ENCODE measurements at regions not wholly inside any gene's neighbourhood (a gene's known extent, or its start where the extent isn't known, plus 50 kb on each side); places are given as distances from the start of the nearest gene placed in this dataset.

DNA sequence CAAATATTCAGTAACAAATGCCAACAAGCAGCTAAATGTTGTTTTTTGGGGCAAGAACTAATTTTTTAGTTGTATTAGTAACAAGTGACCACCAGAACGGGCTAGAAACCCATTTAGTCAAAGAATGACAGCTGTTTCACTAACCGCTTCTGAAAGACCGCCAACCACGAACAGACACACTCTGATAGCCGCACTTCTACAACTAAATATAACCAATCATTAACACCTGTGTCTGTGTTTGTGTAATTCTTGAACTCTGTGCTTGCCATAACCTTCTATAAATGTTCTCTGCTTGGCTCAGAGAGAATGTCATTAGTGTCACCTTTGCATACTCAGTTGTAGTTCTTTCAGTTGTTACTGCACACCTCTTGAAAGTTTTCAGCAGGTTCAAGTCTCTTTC, 526.3 kb upstream of the LRRTM1 start:
- H3K27me3 ChIP-seq (replicated peaks; ENCODE audit: control insufficient read depth, insufficient read depth, low read length), result no peaks in the 10 kb centered on the region
- no peak for DNase-seq (ENCODE audit: low read depth)
- H3K4me1 ChIP-seq (ENCODE audit: control insufficient read depth, insufficient read depth, low read length), result no peaks in the 10 kb centered on the region
- H3K9ac ChIP-seq (ENCODE audit: low read length), result no peak overlapping the region
- no peaks in the 10 kb centered on the region for H3K9me3 ChIP-seq (ENCODE audit: control insufficient read depth, low read length)
- no peaks in the 10 kb centered on the region for H3K36me3 ChIP-seq (ENCODE audit: control insufficient read depth, insufficient read depth, low read length, severe bottlenecking)
- no peak overlapping the region for H3K4me3 ChIP-seq (ENCODE audit: low read length)

GRCh38 chr2:80822999-80823398, 518.4 kb upstream of the LRRTM1 start:
- Histone ChIP-seq H3K36me3 (ENCODE audit: control insufficient read depth, insufficient read depth, low read length, severe bottlenecking) (no peaks in the 10 kb centered on the region), H3K4me3 (ENCODE audit: low read length) (no peak overlapping the region), H3K9ac (ENCODE audit: low read length) (no peak overlapping the region), H3K4me1 (ENCODE audit: control insufficient read depth, insufficient read depth, low read length) (no peaks in the 10 kb centered on the region), H3K9me3 (ENCODE audit: control insufficient read depth, low read length) (peaks cover 4% of the 10 kb centered on the region), H3K27me3 (replicated peaks; ENCODE audit: control insufficient read depth, insufficient read depth, low read length) (no peaks in the 10 kb centered on the region)
- DNase-seq (ENCODE audit: low read depth), result no peak

DNA sequence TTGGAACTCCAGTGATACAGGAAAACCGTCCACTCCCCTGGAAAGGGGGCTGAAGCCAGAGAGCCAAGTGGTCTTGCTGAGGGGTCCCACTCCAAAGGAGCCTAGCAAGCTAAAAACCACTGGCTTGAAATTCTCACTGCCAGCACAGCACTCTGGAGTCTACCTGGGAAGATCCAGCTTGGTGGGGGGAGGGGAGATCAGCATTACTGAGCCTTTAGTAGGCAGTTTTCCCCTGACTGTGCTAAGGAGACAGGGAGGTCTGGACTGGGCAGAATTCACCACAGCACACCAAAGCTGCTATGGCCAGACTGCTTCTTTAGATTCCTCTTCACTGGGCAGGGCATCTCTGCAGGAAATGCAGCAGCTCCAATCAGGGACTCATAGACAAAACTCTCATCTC, 510.7 kb upstream of the LRRTM1 start:
- no peaks in the 10 kb centered on the region for H3K4me1 ChIP-seq (ENCODE audit: control insufficient read depth, insufficient read depth, low read length)
- no peak overlapping the region for H3K9ac ChIP-seq (ENCODE audit: low read length)
- H3K36me3 ChIP-seq (ENCODE audit: control insufficient read depth, insufficient read depth, low read length, severe bottlenecking), result no peaks in the 10 kb centered on the region
- peaks cover 2% of the 10 kb centered on the region for H3K9me3 ChIP-seq (ENCODE audit: control insufficient read depth, low read length)
- H3K4me3 ChIP-seq (ENCODE audit: low read length), result no peak overlapping the region
- H3K27me3 ChIP-seq (replicated peaks; ENCODE audit: control insufficient read depth, insufficient read depth, low read length), result no peaks in the 10 kb centered on the region
- no peak for DNase-seq (ENCODE audit: low read depth)

GRCh38 chr2:80786584-80786983, 482.0 kb upstream of the LRRTM1 start:
- Histone ChIP-seq H3K27me3 (replicated peaks; ENCODE audit: control insufficient read depth, insufficient read depth, low read length) (no peaks in the 10 kb centered on the region), H3K9ac (ENCODE audit: low read length) (no peak overlapping the region), H3K9me3 (ENCODE audit: control insufficient read depth, low read length) (peaks cover 10% of the 10 kb centered on the region), H3K4me3 (ENCODE audit: low read length) (no peak overlapping the region), H3K4me1 (ENCODE audit: control insufficient read depth, insufficient read depth, low read length) (no peaks in the 10 kb centered on the region), H3K36me3 (ENCODE audit: control insufficient read depth, insufficient read depth, low read length, severe bottlenecking) (no peaks in the 10 kb centered on the region)
- no peak for DNase-seq (ENCODE audit: low read depth)

DNA sequence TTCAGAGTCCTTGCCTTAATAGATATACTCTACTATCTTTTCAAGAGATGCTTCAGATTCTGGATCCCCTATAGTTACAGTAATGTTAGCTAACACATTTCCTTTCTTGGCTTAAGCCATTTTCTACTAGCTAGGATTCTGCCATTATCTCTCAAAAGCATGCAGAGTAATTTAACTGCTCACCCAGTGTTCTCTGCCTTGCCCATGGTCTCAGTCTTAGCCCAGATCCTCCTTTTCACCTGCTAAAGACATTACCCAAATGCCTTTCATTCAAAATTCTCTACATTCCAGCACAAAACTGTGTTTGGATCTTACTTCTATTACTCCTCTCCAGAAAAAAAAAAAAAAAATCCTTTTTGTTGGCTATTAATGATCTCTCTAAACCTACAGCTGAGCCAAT, 474.2 kb upstream of the LRRTM1 start:
- Histone ChIP-seq H3K4me1 (ENCODE audit: control insufficient read depth, insufficient read depth, low read length) (no peaks in the 10 kb centered on the region), H3K4me3 (ENCODE audit: low read length) (no peak overlapping the region), H3K27me3 (replicated peaks; ENCODE audit: control insufficient read depth, insufficient read depth, low read length) (no peaks in the 10 kb centered on the region), H3K36me3 (ENCODE audit: control insufficient read depth, insufficient read depth, low read length, severe bottlenecking) (no peaks in the 10 kb centered on the region), H3K9me3 (ENCODE audit: control insufficient read depth, low read length) (peaks cover 10% of the 10 kb centered on the region), H3K9ac (ENCODE audit: low read length) (no peak overlapping the region)
- DNase-seq (ENCODE audit: low read depth), result no peak

- no peak for DNase-seq (ENCODE audit: low read depth)
- Histone ChIP-seq H3K27me3 (replicated peaks; ENCODE audit: control insufficient read depth, insufficient read depth, low read length) (no peaks in the 10 kb centered on the region), H3K9me3 (ENCODE audit: control insufficient read depth, low read length) (no peaks in the 10 kb centered on the region), H3K9ac (ENCODE audit: low read length) (no peak overlapping the region), H3K4me3 (ENCODE audit: low read length) (no peak overlapping the region), H3K4me1 (ENCODE audit: control insufficient read depth, insufficient read depth, low read length) (no peaks in the 10 kb centered on the region), H3K36me3 (ENCODE audit: control insufficient read depth, insufficient read depth, low read length, severe bottlenecking) (no peaks in the 10 kb centered on the region)
These were observed 444.0 kb upstream of the LRRTM1 start for GRCh38 chr2:80748592-80748991.

DNA sequence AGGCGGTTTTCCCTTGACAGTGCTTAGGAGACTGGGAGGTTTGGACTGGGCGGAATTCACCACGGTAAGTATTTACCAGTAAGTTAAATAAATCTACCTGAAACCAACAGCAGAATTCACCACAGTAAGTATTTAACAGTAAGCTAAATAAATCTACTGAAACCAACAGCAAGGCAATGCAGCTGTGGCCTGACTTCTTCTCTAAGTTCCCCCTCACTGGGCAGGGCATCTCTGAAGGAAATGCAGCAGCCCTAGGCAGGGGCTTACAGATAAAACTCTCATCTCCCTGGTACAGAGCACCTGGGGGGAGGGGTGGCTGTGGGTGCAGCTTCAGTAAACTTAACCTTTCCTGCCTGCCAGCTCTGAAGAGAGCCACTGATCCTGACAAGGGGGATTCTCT, 432.5 kb upstream of the LRRTM1 start:
- Histone ChIP-seq H3K36me3 (ENCODE audit: control insufficient read depth, insufficient read depth, low read length, severe bottlenecking) (no peaks in the 10 kb centered on the region), H3K27me3 (replicated peaks; ENCODE audit: control insufficient read depth, insufficient read depth, low read length) (no peaks in the 10 kb centered on the region), H3K4me1 (ENCODE audit: control insufficient read depth, insufficient read depth, low read length) (no peaks in the 10 kb centered on the region), H3K9me3 (ENCODE audit: control insufficient read depth, low read length) (peaks cover 1% of the 10 kb centered on the region), H3K4me3 (ENCODE audit: low read length) (no peak overlapping the region), H3K9ac (ENCODE audit: low read length) (no peak overlapping the region)
- no peak for DNase-seq (ENCODE audit: low read depth)

DNA sequence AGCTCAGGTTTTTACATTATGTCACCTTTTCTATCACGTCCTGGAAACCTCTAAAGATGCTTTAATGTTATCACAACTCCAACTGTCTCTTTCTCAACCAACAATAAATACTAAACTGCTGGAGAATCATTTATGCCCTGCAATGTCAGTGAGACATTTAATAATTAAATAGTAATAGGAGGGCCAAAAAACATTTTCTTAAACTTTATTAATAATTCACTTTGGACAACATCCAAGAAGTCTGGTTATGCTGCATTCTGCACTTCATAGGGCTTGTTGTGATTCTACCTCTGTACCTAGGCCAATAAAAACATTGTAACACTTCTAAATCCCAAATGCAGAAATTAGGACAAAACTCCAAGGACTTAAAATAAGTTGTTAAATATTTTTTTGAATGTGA, 420.4 kb upstream of the LRRTM1 start:
- H3K9me3 ChIP-seq (ENCODE audit: control insufficient read depth, low read length), result peaks cover under 1% of the 10 kb centered on the region
- H3K27me3 ChIP-seq (replicated peaks; ENCODE audit: control insufficient read depth, insufficient read depth, low read length), result no peaks in the 10 kb centered on the region
- H3K36me3 ChIP-seq (ENCODE audit: control insufficient read depth, insufficient read depth, low read length, severe bottlenecking), result no peaks in the 10 kb centered on the region
- no peak for DNase-seq (ENCODE audit: low read depth)
- no peak overlapping the region for H3K4me3 ChIP-seq (ENCODE audit: low read length)
- peaks cover 5% of the 10 kb centered on the region for H3K4me1 ChIP-seq (ENCODE audit: control insufficient read depth, insufficient read depth, low read length)
- no peak overlapping the region for H3K9ac ChIP-seq (ENCODE audit: low read length)

GRCh38 chr2:80722803-80723202, 418.3 kb upstream of the LRRTM1 start:
- no peak for DNase-seq (ENCODE audit: low read depth)
- peaks cover 5% of the 10 kb centered on the region for H3K4me1 ChIP-seq (ENCODE audit: control insufficient read depth, insufficient read depth, low read length)
- no peaks in the 10 kb centered on the region for H3K36me3 ChIP-seq (ENCODE audit: control insufficient read depth, insufficient read depth, low read length, severe bottlenecking)
- no peaks in the 10 kb centered on the region for H3K27me3 ChIP-seq (replicated peaks; ENCODE audit: control insufficient read depth, insufficient read depth, low read length)
- no peaks in the 10 kb centered on the region for H3K9me3 ChIP-seq (ENCODE audit: control insufficient read depth, low read length)
- no peak overlapping the region for H3K4me3 ChIP-seq (ENCODE audit: low read length)
- H3K9ac ChIP-seq (ENCODE audit: low read length), result no peak overlapping the region

DNA sequence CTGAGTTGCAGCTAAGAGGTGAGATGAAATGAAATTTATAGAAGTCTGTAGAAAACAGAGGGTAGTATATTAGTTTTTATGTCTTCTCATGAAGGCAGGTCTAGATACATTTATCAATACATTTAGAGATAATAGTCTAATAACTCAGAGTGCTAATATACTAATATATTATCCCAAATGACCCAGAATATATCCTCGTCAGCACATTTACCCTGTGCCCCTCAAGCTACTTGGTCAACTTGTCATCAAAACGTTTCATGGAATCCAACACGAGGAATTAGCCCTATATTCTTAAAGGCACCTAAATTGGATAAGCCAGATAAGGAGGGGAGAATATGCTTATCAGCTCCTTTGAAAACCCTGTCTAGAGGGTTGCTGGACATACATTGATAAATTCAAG, 415.1 kb upstream of the LRRTM1 start:
- Histone ChIP-seq H3K4me3 (ENCODE audit: low read length) (no peak overlapping the region), H3K27me3 (replicated peaks; ENCODE audit: control insufficient read depth, insufficient read depth, low read length) (no peaks in the 10 kb centered on the region), H3K4me1 (ENCODE audit: control insufficient read depth, insufficient read depth, low read length) (peaks cover 5% of the 10 kb centered on the region), H3K9me3 (ENCODE audit: control insufficient read depth, low read length) (no peaks in the 10 kb centered on the region), H3K36me3 (ENCODE audit: control insufficient read depth, insufficient read depth, low read length, severe bottlenecking) (no peaks in the 10 kb centered on the region), H3K9ac (ENCODE audit: low read length) (no peak overlapping the region)
- DNase-seq (ENCODE audit: low read depth), result no peak

DNA sequence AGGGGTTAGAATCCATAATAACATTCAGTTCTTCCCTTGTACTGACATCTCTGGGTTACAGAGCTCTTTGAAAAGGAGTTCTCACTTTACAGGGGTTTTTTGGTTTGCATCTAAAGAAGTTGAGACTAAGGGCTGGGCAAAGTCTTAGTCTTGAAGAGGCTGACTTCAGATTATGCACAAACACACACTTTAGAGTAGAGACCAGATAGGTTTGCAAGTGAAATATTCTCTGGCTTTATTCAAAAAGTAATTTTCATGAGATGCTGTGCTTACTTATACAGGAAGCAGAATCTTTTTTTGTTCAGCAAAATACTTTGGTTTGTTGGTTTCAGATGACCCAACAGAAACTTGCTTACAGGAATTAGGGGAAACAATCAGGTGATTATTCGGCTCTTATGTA, 410.9 kb upstream of the LRRTM1 start:
- Histone ChIP-seq H3K4me1 (ENCODE audit: control insufficient read depth, insufficient read depth, low read length) (no peaks in the 10 kb centered on the region), H3K4me3 (ENCODE audit: low read length) (no peak overlapping the region), H3K36me3 (ENCODE audit: control insufficient read depth, insufficient read depth, low read length, severe bottlenecking) (no peaks in the 10 kb centered on the region), H3K9me3 (ENCODE audit: control insufficient read depth, low read length) (no peaks in the 10 kb centered on the region), H3K9ac (ENCODE audit: low read length) (no peak overlapping the region), H3K27me3 (replicated peaks; ENCODE audit: control insufficient read depth, insufficient read depth, low read length) (no peaks in the 10 kb centered on the region)
- no peak for DNase-seq (ENCODE audit: low read depth)

- no peak for DNase-seq (ENCODE audit: low read depth)
- Histone ChIP-seq H3K9ac (ENCODE audit: low read length) (no peak overlapping the region), H3K27me3 (replicated peaks; ENCODE audit: control insufficient read depth, insufficient read depth, low read length) (no peaks in the 10 kb centered on the region), H3K36me3 (ENCODE audit: control insufficient read depth, insufficient read depth, low read length, severe bottlenecking) (no peaks in the 10 kb centered on the region), H3K4me3 (ENCODE audit: low read length) (no peak overlapping the region), H3K9me3 (ENCODE audit: control insufficient read depth, low read length) (no peaks in the 10 kb centered on the region), H3K4me1 (ENCODE audit: control insufficient read depth, insufficient read depth, low read length) (peaks cover 5% of the 10 kb centered on the region)
These were observed 407.4 kb upstream of the LRRTM1 start for GRCh38 chr2:80711915-80712314.
